GM23248 (cell line): ENCODE measurements at regions not wholly inside any gene's neighbourhood (a gene's known extent, or its start where the extent isn't known, plus 50 kb on each side); places are given as distances from the start of the nearest gene placed in this dataset.

Experiments
- EZH2 ChIP-seq: fragments of 200-600 bp; sonication (generic); IDR thresholded peaks from 2 replicates; pipeline ENCODE4 v1.6.1; 2018; ENCODE audit warnings: antibody characterized with exemption, mild to moderate bottlenecking; ENCODE audit not compliant: insufficient read depth, poor library complexity, severe bottlenecking
- EZH2phosphoT487 ChIP-seq: fragments of 200-600 bp; sonication (generic); IDR thresholded peaks from 2 replicates; pipeline ENCODE4 v1.6.1; 2018; ENCODE audit warnings: antibody characterized with exemption, moderate library complexity, mild to moderate bottlenecking, low read depth; ENCODE audit not compliant: insufficient read depth

GRCh38 chr10:78772486-78772885, 296.3 kb upstream of the ZMIZ1 start:
- TF ChIP-seq EZH2 (no peak), EZH2phosphoT487 (no peak)
